HEK293 (cell line): ENCODE measurements at regions not wholly inside any gene's neighbourhood (a gene's known extent, or its start where the extent isn't known, plus 50 kb on each side); places are given as distances from the start of the nearest gene placed in this dataset.

Experiments used
- CTCF ChIP-seq: fragments of 450-650 bp; formaldehyde crosslinking; IDR thresholded peaks from 2 replicates; pipeline ENCODE4 v1.5.1; 2016; ENCODE audit warnings: missing biosample characterization, missing genetic modification characterization
- REST ChIP-seq: fragments of 450-650 bp; formaldehyde crosslinking; IDR thresholded peaks from 2 replicates; pipeline ENCODE4 v1.5.1; 2016; ENCODE audit warnings: missing biosample characterization, missing genetic modification characterization
- ZNF24 ChIP-seq: fragments of 450-650 bp; formaldehyde crosslinking; IDR thresholded peaks from 2 replicates; pipeline ENCODE4 v1.5.1; 2016; ENCODE audit warnings: missing biosample characterization, missing genetic modification characterization
- ZNF274 ChIP-seq, 2 experiments: fragments of 200-500 bp in 1 of 2; fragments of 450-650 bp in 1 of 2; sonication (Bioruptor generic) in 1 of 2; formaldehyde crosslinking in 1 of 2; IDR thresholded peaks; 2 replicates each; pipeline versions ENCODE4 v1.5.1 to v1.6.1; 2014 to 2016; ENCODE audit warnings: borderline replicate concordance in 1 of 2, inconsistent platforms in 1 of 2, low read length in 1 of 2, missing biosample characterization in 1 of 2, missing genetic modification characterization in 1 of 2
- ZNF423 ChIP-seq: fragments of 450-650 bp; formaldehyde crosslinking; IDR thresholded peaks from 2 replicates; pipeline ENCODE4 v1.5.1; 2016; ENCODE audit warnings: missing biosample characterization, missing genetic modification characterization
- ZNF48 ChIP-seq: fragments of 450-650 bp; formaldehyde crosslinking; IDR thresholded peaks from 2 replicates; pipeline ENCODE4 v1.5.1; 2016; ENCODE audit warnings: missing biosample characterization, missing genetic modification characterization
- ZNF521 ChIP-seq: fragments of 450-650 bp; formaldehyde crosslinking; IDR thresholded peaks from 2 replicates; pipeline ENCODE4 v1.5.1; 2017; ENCODE audit warnings: missing biosample characterization, mild to moderate bottlenecking, missing genetic modification characterization
- ZNF658 ChIP-seq: fragments of 450-650 bp; formaldehyde crosslinking; IDR thresholded peaks from 2 replicates; pipeline ENCODE4; 2016; ENCODE audit warnings: missing biosample characterization, missing genetic modification characterization
- ZNF843 ChIP-seq: fragments of 450-650 bp; formaldehyde crosslinking; IDR thresholded peaks from 2 replicates; pipeline ENCODE4 v1.5.1; 2016; ENCODE audit warnings: missing biosample characterization, missing genetic modification characterization
- ZSCAN18 ChIP-seq: fragments of 450-650 bp; formaldehyde crosslinking; IDR thresholded peaks from 2 replicates; pipeline ENCODE4 v1.5.1; 2016; ENCODE audit warnings: missing biosample characterization, missing genetic modification characterization
- ZXDB ChIP-seq: fragments of 450-650 bp; formaldehyde crosslinking; IDR thresholded peaks from 2 replicates; pipeline ENCODE4 v1.5.1; 2016; ENCODE audit warnings: missing biosample characterization, missing genetic modification characterization

DNA sequence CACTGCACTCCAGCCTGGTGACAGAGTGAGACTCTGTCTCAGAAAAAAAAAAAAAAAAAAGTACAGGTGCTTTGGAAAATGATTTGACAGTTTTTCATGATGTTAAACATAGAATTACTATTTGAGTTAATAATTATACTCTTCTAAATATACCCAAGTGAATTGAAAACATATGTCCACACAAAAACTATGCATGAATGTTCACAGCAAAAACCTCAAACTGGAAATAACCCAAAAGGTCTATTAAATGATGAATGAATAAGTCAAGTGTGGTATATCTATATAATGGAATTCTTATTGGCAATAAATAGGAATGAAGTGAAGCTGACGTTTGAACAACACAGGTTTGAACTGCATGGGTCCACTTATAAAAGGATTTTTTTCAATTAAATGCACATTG is 207.2 kb upstream of the DAB2 start:
- TF ChIP-seq ZNF843 (tag by site-specific recombination) (no peak), ZNF48 (tag by site-specific recombination) (no peak), ZSCAN18 (tag by site-specific recombination) (no peak), CTCF (tag by site-specific recombination) (no peak), ZNF658 (tag by site-specific recombination) (no peak), REST (tag by site-specific recombination) (no peak), ZXDB (no peak), ZNF423 (no peak), ZNF521 (tag by site-specific recombination) (no peak), ZNF24 (no peak), ZNF274 (IDR thresholded peaks at IDR 0.05; ENCODE audit: low read length) (no peak), ZNF274 (tag by site-specific recombination; IDR thresholded peaks at IDR 0.05; ENCODE audit: borderline replicate concordance) (no peak)
